ENCODE measurements at regions not wholly inside any gene's neighbourhood (a gene's known extent, or its start where the extent isn't known, plus 50 kb on each side); places are given as distances from the start of the nearest gene placed in this dataset.

GRCh38 chr1:222066539-222066938 is 324.6 kb upstream of the DUSP10 start:
- no CpG with 5 or more reads among the region's 1 CpG for WGBS (ENCODE audit: extremely low coverage, insufficient coverage, insufficient read length)

DNA sequence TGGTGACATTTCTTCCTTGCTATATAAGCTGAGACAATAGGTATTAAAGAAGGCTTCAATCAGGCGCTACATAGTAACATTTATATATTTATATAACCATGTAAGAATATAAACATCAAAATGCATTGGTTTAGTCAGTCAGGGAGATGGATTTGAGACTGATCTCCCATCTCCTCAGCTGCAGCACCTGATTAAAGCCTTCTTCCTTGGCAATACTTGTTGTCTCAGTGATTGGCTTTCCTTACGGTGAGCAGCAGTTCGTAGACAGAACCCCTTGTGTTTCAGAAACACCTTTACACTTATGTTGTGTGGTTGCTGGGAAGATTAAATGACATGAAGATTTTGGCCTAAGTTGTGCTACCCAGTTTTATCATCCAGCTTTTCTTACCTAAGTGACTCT is 323.3 kb upstream of the DUSP10 start:
- Histone ChIP-seq H2BK120ac (ENCODE audit: insufficient read depth, low read length, poor library complexity) (no peak overlapping the region), H3K36me3 (ENCODE audit: control insufficient read depth in 1 of 2, insufficient read depth in 2 of 2, low read length in 2 of 2) (no peaks in the 10 kb centered on the region), H3K9me3 (ENCODE audit: insufficient read depth, low read depth, low read length) (peaks cover 9% of the 10 kb centered on the region), H3K14ac (ENCODE audit: low read length) (no peak overlapping the region), H4K8ac (ENCODE audit: low read depth, low read length) (no peak overlapping the region), H4K91ac (ENCODE audit: low read depth, low read length) (no peak overlapping the region), H3K27me3 (ENCODE audit: insufficient read depth, low read length) (no peaks in the 10 kb centered on the region), H3K4me3 (ENCODE audit: low read depth, low read length) (no peak overlapping the region), H3K18ac (ENCODE audit: low read length) (no peak overlapping the region), H2AFZ (ENCODE audit: insufficient read depth, low read length, poor library complexity) (no peak overlapping the region), H3K23ac (ENCODE audit: low read length) (no peak overlapping the region), H2BK5ac (ENCODE audit: low read depth, low read length, poor library complexity) (no peak overlapping the region), H2BK12ac (ENCODE audit: low read length) (no peak overlapping the region), H3K79me2 (ENCODE audit: control insufficient read depth, insufficient read depth, low read length, poor library complexity) (no peaks in the 10 kb centered on the region), H3K27ac (ENCODE audit: low read depth, low read length) (no peak overlapping the region), H3K4me1 (ENCODE audit: control insufficient read depth in 1 of 2, insufficient read depth in 2 of 2, low read length in 2 of 2) (no peaks in the 10 kb centered on the region), H3K9ac (ENCODE audit: low read length) (no peak overlapping the region), H3K4ac (ENCODE audit: low read depth, low read length) (no peak overlapping the region), H2AK5ac (ENCODE audit: low read length) (no peak overlapping the region), H4K12ac (ENCODE audit: low read depth, low read length) (no peak overlapping the region), H3K4me2 (ENCODE audit: low read length) (no peak overlapping the region), H3K79me1 (ENCODE audit: low read length) (no peaks in the 10 kb centered on the region)
- no peak for DNase-seq
- WGBS (ENCODE audit: extremely low coverage, insufficient coverage, insufficient read length): no CpG with 5 or more reads among the region's 3 CpGs

More at GRCh38 chr1:222066539-222066938, 324.6 kb upstream of the DUSP10 start:
- H4K91ac ChIP-seq (ENCODE audit: low read depth, low read length): no peak overlapping the region
- no peak overlapping the region for H4K12ac ChIP-seq (ENCODE audit: low read depth, low read length)
- no peak overlapping the region for H3K9ac ChIP-seq (ENCODE audit: low read length)
- peaks cover 9% of the 10 kb centered on the region for H3K9me3 ChIP-seq (ENCODE audit: insufficient read depth, low read depth, low read length)
- H3K4ac ChIP-seq (ENCODE audit: low read depth, low read length): no peak overlapping the region
- H3K4me2 ChIP-seq (ENCODE audit: low read length): no peak overlapping the region
- no peak overlapping the region for H3K14ac ChIP-seq (ENCODE audit: low read length)
- H2BK12ac ChIP-seq (ENCODE audit: low read length): no peak overlapping the region
- H3K18ac ChIP-seq (ENCODE audit: low read length): no peak overlapping the region
- H3K4me3 ChIP-seq (ENCODE audit: low read depth, low read length): no peak overlapping the region
- no peak overlapping the region for H3K27ac ChIP-seq (ENCODE audit: low read depth, low read length)
- no peak overlapping the region for H2AFZ ChIP-seq (ENCODE audit: insufficient read depth, low read length, poor library complexity)
- DNase-seq: no peak
- H4K8ac ChIP-seq (ENCODE audit: low read depth, low read length): no peak overlapping the region
- no peaks in the 10 kb centered on the region for H3K79me2 ChIP-seq (ENCODE audit: control insufficient read depth, insufficient read depth, low read length, poor library complexity)
- H3K79me1 ChIP-seq (ENCODE audit: low read length): no peaks in the 10 kb centered on the region
- no peaks in the 10 kb centered on the region for H3K4me1 ChIP-seq (ENCODE audit: control insufficient read depth in 1 of 2, insufficient read depth in 2 of 2, low read length in 2 of 2)
- H2AK5ac ChIP-seq (ENCODE audit: low read length): no peak overlapping the region
- no peaks in the 10 kb centered on the region for H3K36me3 ChIP-seq (ENCODE audit: control insufficient read depth in 1 of 2, insufficient read depth in 2 of 2, low read length in 2 of 2)
- no peaks in the 10 kb centered on the region for H3K27me3 ChIP-seq (ENCODE audit: insufficient read depth, low read length)
- H2BK5ac ChIP-seq (ENCODE audit: low read depth, low read length, poor library complexity): no peak overlapping the region
- H2BK120ac ChIP-seq (ENCODE audit: insufficient read depth, low read length, poor library complexity): no peak overlapping the region
- H3K23ac ChIP-seq (ENCODE audit: low read length): no peak overlapping the region

- no peak overlapping the region for H2AFZ ChIP-seq (ENCODE audit: insufficient read depth, low read length, poor library complexity)
- no peak overlapping the region for H3K23ac ChIP-seq (ENCODE audit: low read length)
- H2BK5ac ChIP-seq (ENCODE audit: low read depth, low read length, poor library complexity): no peak overlapping the region
- H3K9ac ChIP-seq (ENCODE audit: low read length): no peak overlapping the region
- no peaks in the 10 kb centered on the region for H3K4me1 ChIP-seq (ENCODE audit: control insufficient read depth in 1 of 2, insufficient read depth in 2 of 2, low read length in 2 of 2)
- no peak overlapping the region for H2AK5ac ChIP-seq (ENCODE audit: low read length)
- H4K8ac ChIP-seq (ENCODE audit: low read depth, low read length): no peak overlapping the region
- no peak overlapping the region for H3K4me3 ChIP-seq (ENCODE audit: low read depth, low read length)
- H3K4me2 ChIP-seq (ENCODE audit: low read length): no peak overlapping the region
- H3K79me1 ChIP-seq (ENCODE audit: low read length): no peaks in the 10 kb centered on the region
- no peak overlapping the region for H3K14ac ChIP-seq (ENCODE audit: low read length)
- no peak overlapping the region for H4K91ac ChIP-seq (ENCODE audit: low read depth, low read length)
- H4K12ac ChIP-seq (ENCODE audit: low read depth, low read length): no peak overlapping the region
- H2BK12ac ChIP-seq (ENCODE audit: low read length): no peak overlapping the region
- H3K4ac ChIP-seq (ENCODE audit: low read depth, low read length): no peak overlapping the region
- H3K9me3 ChIP-seq (ENCODE audit: insufficient read depth, low read depth, low read length): peaks cover 9% of the 10 kb centered on the region
- no peak for DNase-seq
- no peaks in the 10 kb centered on the region for H3K79me2 ChIP-seq (ENCODE audit: control insufficient read depth, insufficient read depth, low read length, poor library complexity)
- H3K27me3 ChIP-seq (ENCODE audit: insufficient read depth, low read length): no peaks in the 10 kb centered on the region
- H3K27ac ChIP-seq (ENCODE audit: low read depth, low read length): no peak overlapping the region
- H3K36me3 ChIP-seq (ENCODE audit: control insufficient read depth in 1 of 2, insufficient read depth in 2 of 2, low read length in 2 of 2): no peaks in the 10 kb centered on the region
- no peak overlapping the region for H3K18ac ChIP-seq (ENCODE audit: low read length)
- H2BK120ac ChIP-seq (ENCODE audit: insufficient read depth, low read length, poor library complexity): no peak overlapping the region
- no CpG with 5 or more reads among the region's 3 CpGs for WGBS (ENCODE audit: extremely low coverage, insufficient coverage, insufficient read length)
These were observed 322.7 kb upstream of the DUSP10 start for GRCh38 chr1:222064388-222065211.

DNA sequence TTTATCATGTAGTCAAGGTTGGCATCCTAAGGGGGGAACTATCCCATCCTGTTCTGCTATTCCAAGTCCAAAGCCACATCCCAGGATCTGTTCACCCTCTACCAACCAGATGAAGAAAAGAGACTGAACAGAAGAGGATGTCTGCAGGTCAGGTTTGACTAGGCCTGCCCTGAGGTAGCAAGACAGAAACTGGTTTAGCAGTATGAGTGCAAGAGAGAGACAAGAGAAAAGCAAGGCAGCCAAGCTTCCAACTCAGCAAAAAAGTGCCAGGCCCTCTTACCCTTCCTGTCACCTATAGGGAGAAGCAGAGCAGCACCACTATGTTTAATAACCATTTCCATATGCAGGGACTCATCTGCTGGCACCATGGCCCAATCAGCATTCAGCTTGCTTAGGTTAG is 320.8 kb upstream of the DUSP10 start:
- H3K4me3 ChIP-seq (ENCODE audit: low read depth, low read length): no peak overlapping the region
- no peak overlapping the region for H4K91ac ChIP-seq (ENCODE audit: low read depth, low read length)
- no peak overlapping the region for H2AFZ ChIP-seq (ENCODE audit: insufficient read depth, low read length, poor library complexity)

More for the DNA sequence above, 320.8 kb upstream of the DUSP10 start:
- H3K79me1 ChIP-seq (ENCODE audit: low read length): no peaks in the 10 kb centered on the region
- peaks cover 10% of the 10 kb centered on the region for H3K9me3 ChIP-seq (ENCODE audit: insufficient read depth, low read depth, low read length)
- no peak overlapping the region for H3K9ac ChIP-seq (ENCODE audit: low read length)
- H4K12ac ChIP-seq (ENCODE audit: low read depth, low read length): no peak overlapping the region
- no peak overlapping the region for H2BK12ac ChIP-seq (ENCODE audit: low read length)
- no peak overlapping the region for H3K27ac ChIP-seq (ENCODE audit: low read depth, low read length)
- H3K23ac ChIP-seq (ENCODE audit: low read length): no peak overlapping the region
- no peak overlapping the region for H3K4me2 ChIP-seq (ENCODE audit: low read length)
- H2BK5ac ChIP-seq (ENCODE audit: low read depth, low read length, poor library complexity): no peak overlapping the region
- no peak for DNase-seq
- H3K79me2 ChIP-seq (ENCODE audit: control insufficient read depth, insufficient read depth, low read length, poor library complexity): no peaks in the 10 kb centered on the region
- H3K14ac ChIP-seq (ENCODE audit: low read length): no peak overlapping the region
- no peak overlapping the region for H3K18ac ChIP-seq (ENCODE audit: low read length)
- no peaks in the 10 kb centered on the region for H3K27me3 ChIP-seq (ENCODE audit: insufficient read depth, low read length)
- H3K36me3 ChIP-seq (ENCODE audit: control insufficient read depth in 1 of 2, insufficient read depth in 2 of 2, low read length in 2 of 2): no peaks in the 10 kb centered on the region
- H3K4ac ChIP-seq (ENCODE audit: low read depth, low read length): no peak overlapping the region
- no peak overlapping the region for H2AK5ac ChIP-seq (ENCODE audit: low read length)
- H4K8ac ChIP-seq (ENCODE audit: low read depth, low read length): no peak overlapping the region
- H2BK120ac ChIP-seq (ENCODE audit: insufficient read depth, low read length, poor library complexity): no peak overlapping the region
- no peaks in the 10 kb centered on the region for H3K4me1 ChIP-seq (ENCODE audit: control insufficient read depth in 1 of 2, insufficient read depth in 2 of 2, low read length in 2 of 2)
